GM18873 (cell line): ENCODE measurements at regions not wholly inside any gene's neighbourhood (a gene's known extent, or its start where the extent isn't known, plus 50 kb on each side); places are given as distances from the start of the nearest gene placed in this dataset.

Experiments
- ATAC-seq: cut with Tn5 transposase; IDR thresholded peaks from one replicate; pipeline ENCODE4 v1.9.1; 2021; ENCODE audit warnings: mild to moderate bottlenecking, moderate library complexity, moderate number of reproducible peaks; ENCODE audit not compliant: unreplicated experiment, low FRiP score

GRCh38 chr22:48434868-48435250 lies 1392.8 kb downstream of the BRD1 start:
- ATAC-seq: no peak

- no peak for ATAC-seq
Measured at GRCh38 chr22:48434156-48434867, 1393.4 kb downstream of the BRD1 start.

- no peak for ATAC-seq
Measured at GRCh38 chr22:48433647-48434046, 1394.0 kb downstream of the BRD1 start.

GRCh38 chr22:48432781-48433518 lies 1394.7 kb downstream of the BRD1 start:
- no peak for ATAC-seq

GRCh38 chr22:48431536-48432315 lies 1395.9 kb downstream of the BRD1 start:
- ATAC-seq: no peak

GRCh38 chr22:48431014-48431413 lies 1396.7 kb downstream of the BRD1 start:
- no peak for ATAC-seq

- ATAC-seq: no peak
Measured at GRCh38 chr22:48429446-48430020, 1398.1 kb downstream of the BRD1 start.

- no peak for ATAC-seq
Measured at GRCh38 chr22:48428631-48429371, 1398.9 kb downstream of the BRD1 start.

- no peak for ATAC-seq
Measured at GRCh38 chr22:48427731-48428211, 1399.9 kb downstream of the BRD1 start.

- no peak for ATAC-seq
Measured at GRCh38 chr22:48426466-48427380, 1401.0 kb downstream of the BRD1 start.

- no peak for ATAC-seq
Measured at GRCh38 chr22:48425641-48426040, 1402.0 kb downstream of the BRD1 start.

GRCh38 chr22:48425091-48425506 lies 1402.6 kb downstream of the BRD1 start:
- no peak for ATAC-seq

GRCh38 chr22:48424661-48425060 lies 1403.0 kb downstream of the BRD1 start:
- no peak for ATAC-seq

- ATAC-seq: no peak
Measured at GRCh38 chr22:48424201-48424627, 1403.5 kb downstream of the BRD1 start.

- no peak for ATAC-seq
Measured at GRCh38 chr22:48423481-48423911, 1404.2 kb downstream of the BRD1 start.

GRCh38 chr22:48422900-48423480 lies 1404.7 kb downstream of the BRD1 start:
- no peak for ATAC-seq

- no peak for ATAC-seq
Measured at GRCh38 chr22:48418831-48419230, 1408.8 kb downstream of the BRD1 start.

GRCh38 chr22:48417225-48418070 lies 1410.2 kb downstream of the BRD1 start:
- ATAC-seq: no peak
